Fibroblast of skin of left quadriceps (primary cell): ENCODE measurements at regions not wholly inside any gene's neighbourhood (a gene's known extent, or its start where the extent isn't known, plus 50 kb on each side); places are given as distances from the start of the nearest gene placed in this dataset.

Experiments
- DNase-seq, 2 experiments: peaks; one replicate each; pipeline ENCODE4 v3.0.0-alpha.2; 2013; ENCODE audit warnings: low read depth in 2 of 2

DNA sequence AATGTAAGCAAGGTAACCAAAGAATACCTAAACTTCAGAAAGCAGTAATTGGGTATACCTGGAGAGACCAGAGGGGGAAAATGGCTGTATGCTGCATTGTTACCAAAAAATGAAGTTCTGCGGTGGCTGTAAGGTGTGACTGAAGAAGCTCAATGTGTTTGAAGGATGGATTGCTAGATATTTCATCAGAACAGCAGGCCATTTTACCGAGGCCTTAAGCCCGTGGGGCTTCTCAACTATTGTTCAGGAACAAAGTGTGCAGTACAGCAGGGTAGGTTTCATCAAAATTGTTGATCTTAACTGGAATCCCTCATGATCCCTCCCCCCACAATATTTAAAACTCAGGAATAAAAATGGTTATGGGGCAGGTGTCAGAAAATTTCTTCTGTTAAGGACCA is 204.0 kb upstream of the GHITM start:
- no peak for DNase-seq

DNA sequence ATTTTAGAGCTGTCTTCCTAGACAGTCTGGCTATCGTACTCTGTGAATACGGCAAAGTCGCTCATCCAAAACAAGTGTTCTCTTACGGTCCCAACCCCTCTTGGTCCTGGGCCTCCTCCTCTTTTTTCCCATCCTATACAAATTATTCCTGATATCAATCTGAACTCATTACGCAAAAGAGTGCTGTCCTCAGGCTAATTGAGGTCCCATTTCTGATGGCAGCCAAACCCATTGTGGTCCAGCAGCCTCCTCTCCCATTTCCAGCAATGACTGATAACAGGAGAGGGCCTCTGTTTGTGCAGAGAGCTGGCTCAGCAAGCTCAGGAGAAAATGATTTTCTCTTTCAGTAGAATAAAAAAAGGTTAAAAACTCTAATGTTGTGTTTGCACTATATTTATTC is 203.4 kb upstream of the GHITM start:
- DNase-seq: no peak

DNA sequence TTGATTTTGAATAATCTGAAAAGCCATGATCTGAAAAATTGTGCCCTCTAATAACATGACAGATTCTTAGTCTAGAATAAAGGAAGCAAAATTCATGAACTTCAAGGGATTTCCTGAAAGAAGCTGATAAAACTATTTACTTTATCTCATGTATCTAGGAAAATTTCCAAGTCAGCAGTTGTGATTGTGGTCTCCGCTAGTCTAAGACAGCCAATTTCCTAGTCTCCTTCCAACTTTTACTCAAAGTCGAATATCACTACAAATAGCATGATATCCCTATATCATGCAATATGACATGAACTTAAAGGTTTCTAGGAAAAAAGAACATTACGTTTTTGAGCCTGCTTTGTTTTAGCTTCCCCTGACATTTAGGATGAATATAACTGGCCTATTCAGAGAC is 202.1 kb upstream of the GHITM start:
- no peak for DNase-seq

DNA sequence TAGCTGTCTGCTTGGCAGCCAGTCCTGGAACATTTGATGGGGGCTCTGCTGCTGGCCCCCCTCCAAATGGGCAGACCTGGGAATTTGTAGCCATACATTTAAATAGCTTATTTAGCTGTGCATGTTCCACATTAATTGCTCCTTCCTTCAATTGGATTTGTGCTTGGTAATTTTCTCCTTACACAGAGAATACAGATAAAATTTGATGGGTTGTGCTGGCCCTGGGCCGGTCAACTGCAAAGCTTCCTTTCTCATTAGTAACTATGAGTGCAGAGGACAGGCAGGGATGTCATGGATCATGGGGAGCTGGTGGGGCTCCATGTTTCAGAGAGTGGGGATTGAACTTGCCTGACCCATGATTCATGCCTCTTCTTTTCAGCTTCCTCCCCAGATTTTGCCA is 201.5 kb upstream of the GHITM start:
- no peak for DNase-seq

DNA sequence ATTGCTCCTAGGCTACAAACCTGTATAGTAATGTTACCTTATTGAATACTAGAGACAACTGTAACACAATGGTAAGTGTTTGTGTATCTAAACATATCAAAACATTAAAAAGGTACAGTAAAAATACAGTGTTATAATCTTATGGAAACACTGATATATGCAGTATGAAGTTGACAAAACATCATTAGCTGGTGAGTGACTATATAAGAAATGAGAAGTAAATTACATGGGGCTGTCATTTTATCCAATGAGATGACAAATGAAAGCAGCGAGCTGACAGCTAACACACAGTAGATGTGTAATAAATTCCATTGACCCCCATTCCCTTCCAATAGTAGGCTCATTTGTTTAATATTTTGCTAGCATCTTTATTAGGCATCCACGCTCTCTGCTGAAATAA is 198.1 kb upstream of the GHITM start:
- DNase-seq: no peak

DNA sequence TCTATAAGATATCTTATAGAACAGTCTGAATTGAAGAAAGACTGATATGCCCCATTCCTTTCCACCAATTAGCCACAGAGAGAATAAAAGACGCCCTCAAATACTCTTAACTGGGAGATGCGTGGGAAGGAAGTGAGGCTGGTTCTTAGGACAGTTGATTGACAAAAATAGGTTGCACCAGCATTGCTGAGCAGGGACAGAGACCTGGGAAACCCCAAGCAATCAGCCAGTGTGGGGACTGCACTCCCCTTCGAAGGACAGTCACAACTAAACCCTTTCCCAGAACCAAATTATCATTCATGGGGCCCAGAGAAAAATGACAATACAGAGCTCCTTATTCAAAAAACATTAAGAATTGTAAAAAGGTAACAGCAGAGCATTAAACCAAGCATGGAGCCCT is 196.9 kb upstream of the GHITM start:
- no peak for DNase-seq

DNA sequence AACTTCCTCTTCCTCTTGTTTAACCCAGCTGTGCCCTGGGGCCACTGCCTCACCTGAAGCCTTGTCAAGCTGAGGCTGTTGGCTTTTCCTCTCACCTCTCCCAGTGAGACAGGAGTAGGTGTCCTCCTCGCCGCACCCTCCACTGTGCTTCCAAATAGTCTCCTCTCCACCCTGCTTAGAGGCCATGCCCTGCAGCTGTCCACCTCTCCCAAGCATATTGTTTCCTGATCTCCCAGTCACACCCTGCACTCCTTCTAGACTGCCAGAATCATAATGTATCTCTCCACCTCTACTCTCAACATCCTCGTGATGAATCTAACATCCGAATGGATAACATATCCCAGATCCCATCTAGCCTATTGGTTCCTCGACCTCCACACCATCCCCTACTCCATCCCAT is 196.3 kb upstream of the GHITM start:
- no peak for DNase-seq

DNA sequence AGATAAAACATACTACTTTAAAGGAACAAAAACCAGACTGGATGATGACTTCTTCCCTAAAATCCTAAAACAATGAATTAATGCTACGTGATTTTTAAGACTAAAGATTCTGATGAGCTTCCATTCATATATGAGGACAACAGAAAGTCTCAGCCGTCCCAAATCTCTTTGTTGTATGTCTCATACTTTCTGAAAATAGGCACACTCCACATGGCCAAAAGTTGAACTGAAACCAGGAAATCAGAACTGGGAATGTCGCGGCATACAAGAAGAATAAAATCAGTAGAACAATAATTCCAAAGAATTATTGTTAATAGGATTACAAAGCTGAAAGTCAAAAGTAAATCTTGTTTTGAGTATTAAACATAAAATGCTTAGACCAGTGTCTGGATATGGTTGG is 195.4 kb upstream of the GHITM start:
- DNase-seq: no peak

DNA sequence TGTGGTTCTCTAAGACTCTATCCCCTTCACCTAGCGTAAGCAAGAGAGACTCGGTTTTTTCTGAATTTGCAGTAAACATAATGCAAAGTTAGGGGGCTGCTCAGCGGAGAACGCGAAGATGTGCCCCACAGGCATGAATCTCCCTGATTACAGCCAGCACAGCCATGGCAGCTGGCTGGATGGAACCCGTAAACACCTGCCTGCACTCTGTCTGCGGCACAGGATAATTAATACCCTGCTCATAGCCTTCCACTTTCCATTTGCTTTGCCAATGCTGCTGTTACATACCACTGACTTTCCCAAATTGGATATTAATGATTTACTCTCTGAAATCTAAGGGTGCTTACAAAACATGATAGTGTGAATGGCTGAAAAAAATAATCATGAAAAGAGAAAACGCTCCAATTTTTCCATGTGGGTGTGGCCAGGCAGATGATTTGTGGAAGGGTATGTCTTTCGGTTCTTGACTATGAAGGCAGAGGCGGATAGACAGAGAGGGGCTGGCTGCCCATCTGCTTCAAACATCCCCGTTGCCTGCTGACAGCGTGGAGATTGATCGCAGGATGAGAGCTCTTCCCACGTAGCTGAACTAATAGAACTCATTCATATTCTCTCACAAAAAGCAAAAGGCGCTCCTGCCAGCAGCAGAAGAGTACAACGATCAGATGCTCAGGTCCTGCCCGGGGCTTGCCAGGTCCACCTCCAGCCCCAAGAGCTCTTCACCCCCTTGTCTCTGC is 193.2 kb upstream of the GHITM start:
- DNase-seq: no peak

DNA sequence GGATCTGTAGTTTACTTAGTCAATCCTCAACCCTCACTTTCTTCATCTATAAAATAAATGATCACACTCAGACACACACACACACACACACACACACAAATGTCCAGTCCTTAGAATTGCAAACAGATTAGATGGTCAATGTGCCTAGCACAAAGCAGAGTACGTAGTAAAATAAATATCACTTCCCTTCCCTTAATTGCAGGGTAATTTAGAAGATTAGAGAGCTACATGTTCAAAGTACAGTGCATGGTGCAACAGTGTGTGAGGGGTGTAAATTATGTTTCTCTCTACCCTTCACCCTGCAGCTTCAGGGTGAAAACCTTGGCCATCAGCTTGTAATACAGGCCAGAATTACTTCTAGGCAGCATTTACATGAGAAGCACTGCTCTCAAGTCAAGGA is 187.0 kb upstream of the GHITM start:
- DNase-seq: no peak

DNA sequence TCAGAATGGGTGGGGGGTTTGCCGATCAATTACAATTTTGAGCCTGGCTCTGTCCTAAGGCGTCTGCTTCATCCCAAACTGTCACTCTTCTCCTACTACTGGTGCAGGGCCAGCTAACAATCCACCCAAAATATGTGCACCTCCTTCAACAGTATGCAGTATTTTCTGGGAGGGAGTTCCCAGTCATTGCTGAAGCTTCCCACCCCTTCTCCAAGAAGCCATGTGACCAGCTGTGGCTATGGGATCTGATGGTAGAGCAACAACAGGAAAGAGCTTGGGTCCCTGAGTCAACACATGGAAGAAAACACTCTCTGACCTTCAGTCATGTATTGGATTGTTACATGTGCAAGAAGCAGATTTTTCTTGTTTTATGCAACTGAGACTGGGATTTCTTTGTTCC is 185.7 kb upstream of the GHITM start:
- DNase-seq: no peak

DNA sequence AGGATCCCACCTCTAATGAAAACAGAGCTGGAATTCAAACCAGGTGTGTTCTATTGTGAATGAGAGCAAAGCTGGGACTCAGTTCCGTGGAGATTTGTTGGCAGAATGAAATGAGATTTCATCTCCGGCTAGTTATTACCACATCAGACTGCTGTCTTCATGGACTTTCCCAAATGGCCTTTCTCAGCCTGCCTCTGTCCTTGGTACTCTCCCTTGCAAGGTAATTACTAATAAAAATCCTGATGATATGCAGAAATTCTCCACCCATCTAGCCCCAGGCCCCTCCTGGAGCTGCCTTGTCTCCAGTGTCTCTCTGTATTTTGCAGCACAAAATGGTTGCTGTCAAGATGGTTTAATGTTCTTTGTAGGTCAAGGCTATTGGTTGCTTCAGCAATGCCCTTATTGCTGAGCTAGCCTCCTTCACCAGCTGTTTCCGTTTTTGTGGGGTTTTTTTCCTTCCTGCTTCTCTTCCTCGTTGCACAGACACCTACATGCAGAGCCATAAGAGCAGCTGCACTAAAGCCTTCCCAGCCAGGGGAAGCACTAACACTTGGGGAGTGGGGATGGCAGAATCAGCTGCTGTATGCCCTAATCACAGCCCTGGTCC is 185.0 kb upstream of the GHITM start:
- no peak for DNase-seq

DNA sequence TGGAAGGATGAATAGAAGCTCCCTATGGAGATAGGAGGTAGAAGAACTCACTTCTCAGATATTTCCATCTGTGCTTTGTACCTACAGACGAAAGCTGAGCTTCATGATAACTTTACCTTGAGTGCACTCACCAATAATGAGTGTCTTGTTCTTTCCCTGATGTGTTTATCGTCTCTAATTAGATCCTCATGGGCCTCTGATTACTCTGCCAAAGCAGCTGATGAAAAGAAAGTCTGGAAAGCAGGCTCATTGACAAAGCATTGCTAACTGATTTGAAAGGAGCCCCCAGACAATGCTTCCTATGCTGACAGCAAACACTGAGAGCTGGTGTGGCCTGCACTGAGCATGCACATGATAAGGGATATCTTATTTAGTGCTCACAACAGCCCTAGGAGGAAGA is 183.9 kb upstream of the GHITM start:
- DNase-seq: no peak

DNA sequence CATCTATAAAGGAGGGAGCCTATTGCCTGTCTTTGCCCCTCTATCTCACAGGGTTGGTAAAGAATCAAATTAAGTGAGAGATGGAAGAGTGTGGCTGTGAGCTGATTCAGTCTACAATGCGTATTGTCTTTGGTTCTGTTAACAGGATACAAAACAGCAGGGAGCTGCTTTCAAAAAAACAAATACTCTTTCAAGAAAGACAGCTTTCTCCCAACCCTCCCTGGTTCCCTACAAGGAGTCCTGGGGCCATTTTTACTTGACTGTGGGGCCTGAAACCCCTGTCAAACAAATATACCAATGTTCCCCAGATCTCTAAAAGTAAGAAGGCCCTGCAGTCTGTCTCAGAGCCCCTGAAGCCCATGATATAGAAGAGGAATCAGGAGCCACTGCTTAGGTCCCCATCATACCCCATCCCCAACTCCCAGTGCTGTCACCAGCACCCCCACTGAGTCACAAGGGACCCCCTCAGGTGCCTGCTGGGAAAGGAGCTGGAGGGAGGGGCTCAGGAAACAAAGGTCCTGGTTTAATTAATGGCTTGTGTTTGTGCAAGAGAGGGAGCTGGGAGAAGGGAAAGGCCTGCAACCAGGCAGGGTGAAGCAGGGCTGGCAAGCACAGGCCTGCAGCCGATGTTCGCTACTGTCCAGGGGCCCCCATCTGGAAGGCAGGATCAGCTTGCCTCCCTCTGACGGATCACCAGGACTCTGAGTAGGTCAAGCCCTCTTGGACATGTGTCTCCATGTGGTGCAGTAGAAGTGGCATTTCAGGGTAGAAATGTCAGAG is 182.0 kb upstream of the GHITM start:
- DNase-seq: no peak

DNA sequence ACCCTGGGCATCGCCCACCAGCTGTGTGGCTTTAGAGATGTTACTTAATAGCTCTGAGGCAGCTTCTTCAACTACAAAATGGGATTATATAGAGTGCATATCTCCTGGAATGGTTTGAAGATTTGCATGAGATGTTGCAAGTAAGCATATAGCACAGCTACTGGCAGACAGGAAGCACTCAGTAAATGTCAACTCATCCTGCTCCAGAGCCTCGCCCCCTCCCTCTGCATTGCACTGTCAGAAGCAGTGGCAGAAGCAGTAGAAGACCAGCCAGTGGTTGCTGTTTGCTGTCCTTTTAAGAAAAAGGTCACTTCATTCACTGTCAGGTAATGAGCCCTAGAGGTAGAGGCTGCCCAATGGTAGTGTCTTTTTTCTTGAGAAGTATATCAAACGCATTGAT is 180.0 kb upstream of the GHITM start:
- no peak for DNase-seq

DNA sequence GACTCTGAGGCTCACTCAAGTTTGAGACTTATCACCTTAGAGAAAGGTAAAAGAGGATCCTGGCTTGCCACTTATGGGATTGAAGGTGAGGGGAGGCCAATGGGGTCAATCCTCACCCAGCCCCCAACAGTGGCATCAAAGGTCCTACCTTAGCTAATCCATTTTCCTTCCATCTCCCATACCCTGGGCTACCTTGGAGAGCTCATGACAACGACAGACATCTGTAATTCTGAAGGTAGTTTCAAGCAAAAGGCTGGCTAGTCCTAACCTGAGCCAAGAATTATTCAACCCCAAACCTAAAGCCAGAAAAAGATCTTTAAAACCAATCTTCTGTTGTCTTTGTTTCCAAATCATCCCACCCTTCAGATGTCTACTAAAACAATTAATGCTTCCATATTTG is 179.2 kb upstream of the GHITM start:
- DNase-seq: no peak

DNA sequence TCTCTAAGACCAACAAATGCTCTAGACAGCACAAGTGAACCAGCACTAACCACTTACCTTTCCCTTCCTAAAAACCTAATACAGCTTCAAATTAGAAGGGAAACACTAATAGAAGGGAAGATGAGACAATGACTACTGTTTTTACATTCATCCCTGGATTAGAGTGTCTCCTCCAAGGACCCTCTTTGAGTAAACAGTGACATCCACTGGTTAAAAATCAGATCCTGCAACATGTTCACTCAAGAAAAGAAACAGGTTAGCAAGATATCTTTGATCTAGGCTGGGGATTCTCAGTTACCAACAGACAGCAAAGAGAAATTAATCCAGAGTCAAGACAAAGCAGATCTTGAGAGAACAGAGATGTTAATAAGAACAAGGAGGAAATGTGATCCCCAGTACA is 177.7 kb upstream of the GHITM start:
- no peak for DNase-seq

DNA sequence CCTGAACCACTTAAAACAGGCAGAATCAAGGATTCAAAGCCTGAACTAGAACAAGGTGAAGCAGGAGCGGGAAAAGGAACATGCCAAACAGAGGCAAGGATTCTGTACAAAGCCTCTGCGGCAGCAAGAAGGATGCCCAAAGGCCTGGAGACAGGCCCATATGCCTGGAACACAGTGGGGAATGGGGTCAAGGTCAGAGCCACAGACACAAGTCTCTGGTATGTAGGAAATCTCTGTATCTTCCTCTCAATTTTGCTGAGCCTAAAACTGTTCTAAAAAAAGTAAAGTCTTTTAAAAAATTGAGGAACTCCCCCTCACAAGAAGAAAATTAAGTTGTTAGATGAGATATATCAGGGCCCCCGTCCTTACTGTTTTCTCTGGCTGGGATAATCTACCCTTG is 175.9 kb upstream of the GHITM start:
- no peak for DNase-seq

DNA sequence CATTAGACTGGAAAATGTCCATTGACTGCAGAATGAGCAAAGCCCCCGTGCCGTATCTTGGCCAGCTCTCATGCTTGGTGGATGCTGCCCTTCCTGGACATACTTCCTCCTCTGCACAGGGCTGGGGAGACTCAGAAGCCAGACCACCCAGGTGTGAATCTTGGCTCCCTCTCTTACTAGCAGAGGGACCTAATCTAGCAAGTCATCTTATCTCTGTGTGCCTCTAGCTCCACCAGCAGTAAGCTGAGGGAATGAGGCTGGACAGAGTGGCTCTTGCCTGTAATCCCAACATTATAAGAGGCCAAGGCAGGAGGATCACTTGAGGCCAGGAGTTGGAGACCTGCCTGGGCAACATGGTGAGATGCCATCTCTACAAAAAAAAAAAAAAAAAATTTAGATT is 173.8 kb upstream of the GHITM start:
- no peak for DNase-seq

DNA sequence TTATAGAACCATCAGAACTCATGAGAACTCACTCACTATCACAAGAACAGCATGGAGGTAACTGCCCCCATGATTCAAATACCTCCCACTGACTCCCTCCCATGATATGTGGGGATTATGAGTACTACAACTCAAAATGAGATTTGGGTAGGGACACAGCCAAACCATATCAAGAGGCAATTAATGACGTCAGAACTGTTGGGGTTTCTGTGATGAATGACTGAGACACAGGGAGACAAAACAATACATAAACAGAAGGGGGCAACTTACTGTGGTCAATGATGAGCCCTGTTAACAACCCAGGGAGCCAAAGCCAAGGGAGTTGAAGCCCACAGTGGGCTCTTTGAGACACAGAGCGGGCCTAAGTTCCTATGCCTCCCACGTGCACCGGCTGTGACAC is 171.3 kb upstream of the GHITM start:
- DNase-seq: no peak

DNA sequence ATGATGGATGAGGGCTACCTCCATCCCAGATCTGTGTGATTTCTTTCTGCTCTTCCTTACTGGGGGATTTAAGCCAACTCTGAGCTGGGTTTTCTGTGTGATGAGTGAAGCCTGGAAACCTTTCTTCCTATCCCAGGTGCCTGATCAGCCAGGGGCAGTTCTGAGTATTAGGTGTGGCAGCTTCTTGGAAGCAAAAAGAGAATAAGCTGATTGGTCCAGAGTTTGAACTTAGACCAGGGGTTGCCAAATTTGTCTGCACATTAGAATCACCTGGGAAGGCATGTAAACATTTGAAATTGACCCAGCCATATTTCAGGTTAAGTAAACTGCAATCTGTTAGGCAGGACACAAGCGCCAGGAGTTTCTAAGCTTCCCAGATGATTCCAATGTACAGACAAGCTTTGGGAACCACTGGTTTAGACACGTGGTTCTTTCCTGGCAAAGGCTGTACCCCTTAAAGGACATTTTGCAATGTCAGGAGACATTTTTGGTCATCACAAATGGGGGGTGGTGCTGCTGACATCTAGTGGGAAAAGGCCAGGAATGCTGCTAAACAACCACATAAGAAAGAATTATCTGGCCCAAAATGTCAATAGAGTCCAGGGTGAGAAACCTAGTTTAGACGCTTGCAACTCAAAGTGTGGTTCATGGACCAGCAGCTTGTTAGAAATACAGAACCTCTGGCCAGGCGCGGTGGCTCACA is 160.5 kb upstream of the GHITM start:
- no peak for DNase-seq

DNA sequence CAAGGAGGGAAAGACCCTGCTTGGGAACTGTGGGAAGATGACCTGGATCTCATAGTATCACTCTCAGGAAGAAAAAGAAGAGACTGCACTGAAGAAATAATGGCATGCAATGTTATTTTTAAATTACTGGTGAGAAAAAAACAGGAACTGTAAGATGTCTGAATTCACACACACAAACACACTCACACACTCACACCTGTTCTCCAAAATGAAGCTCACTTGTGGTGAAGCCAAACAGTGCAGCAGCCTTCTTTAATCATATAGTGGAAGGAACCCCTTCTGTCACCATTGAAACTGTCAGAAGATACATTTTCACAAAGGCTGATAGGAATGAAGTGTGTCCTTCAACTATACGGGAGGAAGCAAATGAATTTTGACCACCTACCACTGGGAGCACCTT is 156.5 kb upstream of the GHITM start:
- DNase-seq: no peak
